ENCODE measurements at regions not wholly inside any gene's neighbourhood (a gene's known extent, or its start where the extent isn't known, plus 50 kb on each side); places are given as distances from the start of the nearest gene placed in this dataset.

- Histone ChIP-seq H3K27me3 (no peaks in the 10 kb centered on the region), H3K36me3 (no peaks in the 10 kb centered on the region), H3K4me1 (ENCODE audit: insufficient read depth) (no peaks in the 10 kb centered on the region), H3K4me3 (no peak overlapping the region), H3K9me3 (no peaks in the 10 kb centered on the region), H3K27ac (no peak overlapping the region)
- no peak for DNase-seq
- intact Hi-C loops (cut with DNase I): no loop called here
- TF ChIP-seq CTCF (IDR thresholded peaks at IDR 0.05) (no peak), EP300 (IDR thresholded peaks at IDR 0.05) (no peak), POLR2A (IDR thresholded peaks at IDR 0.05) (no peak)
Observed at GRCh38 chr13:89684896-89685295, 1662.6 kb upstream of the MIR17HG start.

DNA sequence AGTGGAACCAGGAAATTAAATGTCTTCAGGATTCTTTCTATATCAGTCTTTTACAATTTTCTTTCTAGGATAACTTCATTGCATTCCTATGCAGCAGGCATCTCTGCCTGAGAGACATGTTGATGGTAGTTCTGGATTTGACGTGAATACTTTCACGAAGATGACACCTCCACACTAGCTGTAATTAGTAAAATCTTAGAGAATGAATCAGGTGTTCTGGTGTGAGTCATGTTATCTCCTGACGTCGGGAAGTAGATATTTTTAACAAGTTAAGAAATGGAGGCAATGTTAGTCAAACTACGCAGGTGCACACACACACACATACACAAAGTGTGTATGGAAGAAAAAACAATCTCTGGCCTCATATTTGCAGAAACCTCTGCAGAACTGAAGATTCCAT, 1661.3 kb upstream of the MIR17HG start:
- no peak for DNase-seq
- H3K9me3 ChIP-seq: no peaks in the 10 kb centered on the region
- no peaks in the 10 kb centered on the region for H3K4me1 ChIP-seq (ENCODE audit: insufficient read depth)
- H3K27me3 ChIP-seq: no peaks in the 10 kb centered on the region
- intact Hi-C loops (cut with DNase I): no loop called here
- H3K36me3 ChIP-seq: no peaks in the 10 kb centered on the region
- H3K4me3 ChIP-seq: no peak overlapping the region
- 60 to 75% (median 63%) methylated on average over 5 of the region's 5 CpGs for WGBS, 3 donors
- H3K27ac ChIP-seq: no peak overlapping the region
- TF ChIP-seq CTCF (IDR thresholded peaks at IDR 0.05) (no peak), POLR2A (IDR thresholded peaks at IDR 0.05) (no peak), EP300 (IDR thresholded peaks at IDR 0.05) (no peak)

- no peaks in the 10 kb centered on the region for H3K27me3 ChIP-seq
- H3K27ac ChIP-seq: no peak overlapping the region
- intact Hi-C loops (cut with DNase I): no loop called here
- no peaks in the 10 kb centered on the region for H3K9me3 ChIP-seq
- H3K4me1 ChIP-seq (ENCODE audit: insufficient read depth): no peaks in the 10 kb centered on the region
- 60 to 62% (median 61%) methylated on average over 5 of the region's 5 CpGs for WGBS, 3 donors
- no peak overlapping the region for H3K4me3 ChIP-seq
- H3K36me3 ChIP-seq: no peaks in the 10 kb centered on the region
- no peak for TF ChIP-seq EP300 (IDR thresholded peaks at IDR 0.05)
- TF ChIP-seq POLR2A (IDR thresholded peaks at IDR 0.05): no peak
- TF ChIP-seq CTCF (IDR thresholded peaks at IDR 0.05): no peak
- no peak for DNase-seq
Observed at GRCh38 chr13:89687066-89687465, 1660.4 kb upstream of the MIR17HG start.

DNA sequence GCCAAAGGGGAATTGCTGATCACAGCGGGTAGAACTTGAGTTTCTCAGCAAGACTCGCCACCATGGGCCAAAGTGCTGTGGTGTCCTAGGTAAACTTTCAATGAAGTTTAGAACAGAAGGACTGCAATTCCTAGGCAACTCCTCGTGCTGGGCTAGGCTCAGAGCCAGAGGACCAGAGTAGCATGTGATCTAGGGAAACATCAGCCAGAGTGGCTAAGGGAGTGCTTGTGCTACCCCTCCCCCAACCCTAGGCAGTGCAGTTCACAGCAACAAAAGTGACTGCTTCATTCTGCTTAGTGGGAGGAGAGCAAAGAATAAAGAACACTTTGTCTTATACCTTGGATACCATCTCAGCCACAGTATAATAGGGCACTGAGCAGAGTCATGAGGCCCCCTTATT, 1658.6 kb upstream of the MIR17HG start:
- H3K4me1 ChIP-seq (ENCODE audit: insufficient read depth): no peaks in the 10 kb centered on the region
- TF ChIP-seq POLR2A (IDR thresholded peaks at IDR 0.05): no peak
- no peak for TF ChIP-seq CTCF (IDR thresholded peaks at IDR 0.05)
- no peak for TF ChIP-seq EP300 (IDR thresholded peaks at IDR 0.05)
- H3K27me3 ChIP-seq: no peaks in the 10 kb centered on the region
- H3K27ac ChIP-seq: no peak overlapping the region
- H3K4me3 ChIP-seq: no peak overlapping the region
- 63 to 77% (median 64%) methylated on average over 3 of the region's 3 CpGs for WGBS, 3 donors
- no peaks in the 10 kb centered on the region for H3K36me3 ChIP-seq
- no peak for DNase-seq
- intact Hi-C loops (cut with DNase I): no loop called here
- H3K9me3 ChIP-seq: no peaks in the 10 kb centered on the region

GRCh38 chr13:89694451-89694850, 1653.0 kb upstream of the MIR17HG start:
- no peak for DNase-seq
- 29 to 54% (median 33%) methylated on average over 1 of the region's 1 CpG for WGBS, 3 donors
- intact Hi-C loops (cut with DNase I): no loop called here

More at GRCh38 chr13:89694451-89694850, 1653.0 kb upstream of the MIR17HG start:
- no peak overlapping the region for H3K4me3 ChIP-seq
- H3K27ac ChIP-seq: no peak overlapping the region
- H3K27me3 ChIP-seq: no peaks in the 10 kb centered on the region
- no peaks in the 10 kb centered on the region for H3K36me3 ChIP-seq
- H3K4me1 ChIP-seq (ENCODE audit: insufficient read depth): no peaks in the 10 kb centered on the region
- H3K9me3 ChIP-seq: no peaks in the 10 kb centered on the region
- TF ChIP-seq CTCF (IDR thresholded peaks at IDR 0.05) (no peak), EP300 (IDR thresholded peaks at IDR 0.05) (no peak), POLR2A (IDR thresholded peaks at IDR 0.05) (no peak)

Data from ovary (tissue), 7 donors.